IMR-90 (cell line): ENCODE measurements at regions not wholly inside any gene's neighbourhood (a gene's known extent, or its start where the extent isn't known, plus 50 kb on each side); places are given as distances from the start of the nearest gene placed in this dataset.

Experiments
- ATAC-seq: fragments of 200-7000 bp; cut with Tn5 transposase; 2 replicates; pipeline ENCODE4 v1.9.1; 2020; ENCODE audit warnings: low read depth, mild to moderate bottlenecking, moderate library complexity
- BruUV-seq: library from RNA; stranded (reverse); fragments of 400-500 nt; replicated peaks from 2 replicates; lab custom pipeline; 2021; lab: Mats Ljungman, UMichigan
- CTCF ChIA-PET: fragments of 300-600 bp; formaldehyde crosslinking; extraction: SDS; loops from one replicate; lab custom pipeline; 2021; ENCODE audit warnings: antibody characterized with exemption; lab: Yijun Ruan, JAX
- POLR2A ChIA-PET: fragments of 300-600 bp; sonication (Branson Sonifier 250); formaldehyde crosslinking; loops from one replicate; lab custom pipeline; 2022; ENCODE audit warnings: antibody characterized with exemption; ENCODE audit not compliant: unreplicated experiment; lab: Charles Lee
- DNase-seq: peaks from one replicate; pipeline ENCODE4 v3.0.0; 2013
- H2AFZ ChIP-seq: replicated peaks from 2 replicates; pipeline ENCODE3; 2013; ENCODE audit warnings: low read length, mild to moderate bottlenecking; ENCODE audit not compliant: poor library complexity
- H2AK5ac ChIP-seq: 2 replicates; pipeline ENCODE4 v1.6.1; 2013; ENCODE audit warnings: low read depth, low read length, inconsistent platforms
- H2AK9ac ChIP-seq: replicated peaks from 2 replicates; pipeline ENCODE3; 2013; ENCODE audit warnings: mild to moderate bottlenecking, low read depth, low read length, moderate library complexity; ENCODE audit not compliant: poor library complexity
- H2BK120ac ChIP-seq: 2 replicates; pipeline ENCODE4 v1.6.1; 2013; ENCODE audit warnings: low read depth, low read length, inconsistent platforms
- H2BK15ac ChIP-seq: 3 replicates; pipeline ENCODE4 v1.6.1; 2013; ENCODE audit warnings: low read depth, low read length, inconsistent platforms
- H2BK20ac ChIP-seq: 2 replicates; pipeline ENCODE4 v1.6.1; 2013; ENCODE audit warnings: low read depth, mild to moderate bottlenecking, inconsistent platforms, low read length, moderate library complexity
- H2BK5ac ChIP-seq: 2 replicates; pipeline ENCODE4 v1.6.1; 2013; ENCODE audit warnings: mild to moderate bottlenecking, low read depth, low read length, inconsistent platforms; ENCODE audit not compliant: poor library complexity, severe bottlenecking
- H3K14ac ChIP-seq: replicated peaks from 2 replicates; pipeline ENCODE4 v1.6.1; 2013; ENCODE audit warnings: low read depth, low read length, inconsistent platforms
- H3K18ac ChIP-seq: 2 replicates; pipeline ENCODE4 v1.6.1; 2013; ENCODE audit warnings: low read depth, low read length, control low read depth
- H3K23ac ChIP-seq: 2 replicates; pipeline ENCODE4 v1.6.1; 2013; ENCODE audit warnings: low read depth, low read length, inconsistent platforms
- H3K27ac ChIP-seq: 2 replicates; pipeline ENCODE4 v1.5.1; 2013; ENCODE audit warnings: mild to moderate bottlenecking, control low read depth, low read length; ENCODE audit not compliant: insufficient read depth
- H3K27me3 ChIP-seq: 2 replicates; pipeline ENCODE4 v1.6.1; 2013; ENCODE audit warnings: low read length; ENCODE audit not compliant: control insufficient read depth, insufficient read depth
- H3K36me3 ChIP-seq: 2 replicates; pipeline ENCODE4 v1.6.1; 2013; ENCODE audit warnings: low read length, mixed read lengths; ENCODE audit not compliant: control insufficient read depth, insufficient read depth
- H3K4ac ChIP-seq: 2 replicates; pipeline ENCODE4 v1.6.1; 2013; ENCODE audit warnings: low read depth, low read length, inconsistent platforms
- H3K4me1 ChIP-seq: 2 replicates; pipeline ENCODE4 v1.6.1; 2013; ENCODE audit warnings: low read length, mixed read lengths; ENCODE audit not compliant: control insufficient read depth, insufficient read depth
- H3K4me2 ChIP-seq: 2 replicates; pipeline ENCODE4 v1.6.1; 2013; ENCODE audit warnings: low read depth, mild to moderate bottlenecking, control low read depth, low read length, moderate library complexity
- H3K4me3 ChIP-seq: 2 replicates; pipeline ENCODE4 v1.5.1; 2013; ENCODE audit warnings: low read depth, mild to moderate bottlenecking, control low read depth, low read length, moderate library complexity; ENCODE audit not compliant: insufficient read depth
- H3K56ac ChIP-seq: 2 replicates; pipeline ENCODE4 v1.6.1; 2013; ENCODE audit warnings: low read length, inconsistent platforms; ENCODE audit not compliant: insufficient read depth; ENCODE audit errors: extremely low read depth
- H3K79me1 ChIP-seq, 2 experiments: 2 replicates each; pipeline ENCODE4 v1.6.1; 2013; ENCODE audit warnings: low read length in 2 of 2, inconsistent platforms in 1 of 2, low read depth in 1 of 2
- H3K9ac ChIP-seq: 2 replicates; pipeline ENCODE4 v1.6.1; 2013; ENCODE audit warnings: low read depth, low read length, control low read depth
- H3K9me1 ChIP-seq: 2 replicates; pipeline ENCODE4 v1.6.1; 2013; ENCODE audit warnings: low read length, inconsistent platforms; ENCODE audit not compliant: insufficient read depth
- H3K9me3 ChIP-seq: 2 replicates; pipeline ENCODE4 v1.6.1; 2013; ENCODE audit warnings: low read length; ENCODE audit not compliant: control insufficient read depth, insufficient read depth
- H4K20me1 ChIP-seq: 2 replicates; pipeline ENCODE4 v1.6.1; 2013; ENCODE audit warnings: low read length, inconsistent platforms; ENCODE audit not compliant: insufficient read depth
- H4K5ac ChIP-seq: 2 replicates; pipeline ENCODE4 v1.6.1; 2013; ENCODE audit warnings: mild to moderate bottlenecking, low read depth, low read length, control low read depth
- H4K8ac ChIP-seq, 2 experiments: 2 replicates each; pipeline ENCODE4 v1.6.1; 2013; ENCODE audit warnings: low read depth in 2 of 2, low read length in 2 of 2, control low read depth in 1 of 2, inconsistent platforms in 1 of 2
- H4K91ac ChIP-seq: 2 replicates; pipeline ENCODE4 v1.6.1; 2013; ENCODE audit warnings: low read depth, low read length, inconsistent platforms; ENCODE audit not compliant: insufficient read depth
- BHLHE40 ChIP-seq: fragments of 150-350 bp; IDR thresholded peaks from 2 replicates; pipeline ENCODE4 v1.6.1; 2016; ENCODE audit warnings: mild to moderate bottlenecking, low read depth, low read length
- CEBPB ChIP-seq: IDR thresholded peaks from 2 replicates; pipeline ENCODE4 v1.6.1; 2012; ENCODE audit warnings: low read depth, low read length, improper control_type of control experiment
- CHD1 ChIP-seq: IDR thresholded peaks from 2 replicates; pipeline ENCODE4 v1.6.1; 2012; ENCODE audit warnings: low read depth, low read length, improper control_type of control experiment
- FOS ChIP-seq: fragments of 150-350 bp; IDR thresholded peaks from 2 replicates; pipeline ENCODE4 v1.6.1; 2016; ENCODE audit warnings: low read depth, low read length
- MAFK ChIP-seq: IDR thresholded peaks from 2 replicates; pipeline ENCODE4 v1.6.1; 2012; ENCODE audit warnings: low read depth, low read length, improper control_type of control experiment
- MAZ ChIP-seq: IDR thresholded peaks from 2 replicates; pipeline ENCODE4 v1.6.1; 2012; ENCODE audit warnings: low read depth, mild to moderate bottlenecking, low read length, improper control_type of control experiment, moderate library complexity, borderline replicate concordance
- MXI1 ChIP-seq: IDR thresholded peaks from 2 replicates; pipeline ENCODE4 v1.6.1; 2012; ENCODE audit warnings: low read depth, mild to moderate bottlenecking, low read length, moderate library complexity, borderline replicate concordance
- NFE2L2 ChIP-seq: fragments of 150-350 bp; IDR thresholded peaks from 2 replicates; pipeline ENCODE4 v1.6.1; 2016; ENCODE audit warnings: low read depth, mild to moderate bottlenecking, low read length
- POLR2A ChIP-seq: IDR thresholded peaks from 2 replicates; pipeline ENCODE4 v1.6.1; 2012; ENCODE audit warnings: mild to moderate bottlenecking, low read depth, low read length
- RAD21 ChIP-seq: IDR thresholded peaks from 2 replicates; pipeline ENCODE4 v1.6.1; 2012; ENCODE audit warnings: low read length, improper control_type of control experiment
- RCOR1 ChIP-seq: IDR thresholded peaks from 2 replicates; pipeline ENCODE4 v1.6.1; 2012; ENCODE audit warnings: mild to moderate bottlenecking, low read length, improper control_type of control experiment; ENCODE audit not compliant: insufficient replicate concordance
- WGBS, 2 experiments: methylation state at CpG; one replicate each; pipeline versions ENCODE4 v1.1.5 to v1.1.7; 2013; ENCODE audit warnings: missing lambda C conversion rate in 2 of 2; ENCODE audit not compliant: insufficient read length in 1 of 2; ENCODE audit errors: extremely low coverage in 2 of 2; 5-methylcytosine and 5-hydroxymethylcytosine counted together
- dilution Hi-C: fragments of 300-500 bp; cut with HindIII; formaldehyde crosslinking; loops from one replicate; pipeline ENCODE4 v1.14.3; 2018; ENCODE audit warnings: low sequenced_read_pairs; ENCODE audit not compliant: unreplicated experiment
- in situ Hi-C: fragments of 300-500 bp; cut with MboI; formaldehyde crosslinking; loops from 3 replicates; pipeline ENCODE4 v1.14.3; 2019; ENCODE audit warnings: low sequenced_read_pairs, inconsistent platforms, mixed read lengths
- intact Hi-C: fragments of 100-400 bp; cut with micrococcal nuclease; formaldehyde crosslinking; loops from 2 replicates; pipeline ENCODE4 v1.10.0; 2022
- TF ChIP-seq, protein P1 (sequence below): fragments of 150-350 bp; IDR thresholded peaks from 2 replicates; pipeline ENCODE4 v1.6.1; 2016; ENCODE audit warnings: low read depth, mild to moderate bottlenecking, low read length, moderate library complexity, borderline replicate concordance
- TF ChIP-seq, protein P2 (sequence below): conservative IDR thresholded peaks from 2 replicates; pipeline ENCODE4 v1.5.1; 2012; ENCODE audit warnings: mild to moderate bottlenecking, low read depth, low read length, improper control_type of control experiment
- TF ChIP-seq, protein P3 (sequence below): fragments of 150-350 bp; IDR thresholded peaks from 2 replicates; pipeline ENCODE4 v1.6.1; 2017; ENCODE audit warnings: mild to moderate bottlenecking, antibody characterized with exemption, low read length, low read depth

DNA sequence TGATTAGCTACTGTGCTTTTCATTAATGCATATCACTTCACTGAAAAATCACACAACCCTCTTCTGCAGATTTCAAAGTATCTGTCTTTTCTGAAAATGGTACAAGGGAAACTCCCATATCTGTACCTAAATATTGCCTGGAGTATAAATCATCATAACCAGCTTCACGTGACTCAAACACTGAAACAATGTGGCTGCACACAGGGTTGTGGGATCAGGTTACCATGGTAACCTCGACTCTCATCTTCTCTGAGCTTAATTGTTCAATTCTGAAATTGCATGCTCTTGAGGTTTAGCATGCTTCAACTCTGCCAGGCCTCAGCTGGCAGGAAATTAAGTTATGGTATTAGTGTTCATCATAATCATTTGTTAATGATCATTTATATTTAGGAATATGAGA lies 77.5 kb upstream of the CPSF6 start:
- Histone ChIP-seq H3K9me3 (no peaks in the 10 kb centered on the region), H3K18ac (no peak overlapping the region), H3K4ac (no peak overlapping the region), H3K9ac (no peak overlapping the region), H4K91ac (no peak overlapping the region), H2BK5ac (no peak overlapping the region), H2BK15ac (no peak overlapping the region), H3K56ac (no peak overlapping the region), H4K20me1 (no peaks in the 10 kb centered on the region), H4K8ac (no peak overlapping the region), H3K27ac (no peak overlapping the region), H2AFZ (no peak overlapping the region), H3K9me1 (no peaks in the 10 kb centered on the region), H2BK20ac (no peak overlapping the region), H2AK9ac (no peak overlapping the region), H3K27me3 (peaks cover 5% of the 10 kb centered on the region; the same call in 1 of the 2 replicates), H3K14ac (no peak overlapping the region), H3K79me1 (no peaks in the 10 kb centered on the region), H3K4me3 (no peak overlapping the region), H3K4me2 (no peak overlapping the region), H3K36me3 (no peaks in the 10 kb centered on the region), H4K5ac (no peak overlapping the region), H2AK5ac (no peak overlapping the region), H3K23ac (no peak overlapping the region), H3K4me1 (no peaks in the 10 kb centered on the region), H2BK120ac (no peak overlapping the region)
- no TSS peak for BruUV-seq
- intact Hi-C loops (no loop called here), in situ Hi-C loops (no loop called here), dilution Hi-C loops (no loop called here)
- CTCF ChIA-PET: no interaction called here
- ATAC-seq (no peak), DNase-seq (no peak)
- POLR2A ChIA-PET: no interaction called here
- WGBS, 2 experiments: no CpG with 5 or more reads among the region's 2 CpGs
- TF ChIP-seq RCOR1: no peak
- TF ChIP-seq, protein P1, sequence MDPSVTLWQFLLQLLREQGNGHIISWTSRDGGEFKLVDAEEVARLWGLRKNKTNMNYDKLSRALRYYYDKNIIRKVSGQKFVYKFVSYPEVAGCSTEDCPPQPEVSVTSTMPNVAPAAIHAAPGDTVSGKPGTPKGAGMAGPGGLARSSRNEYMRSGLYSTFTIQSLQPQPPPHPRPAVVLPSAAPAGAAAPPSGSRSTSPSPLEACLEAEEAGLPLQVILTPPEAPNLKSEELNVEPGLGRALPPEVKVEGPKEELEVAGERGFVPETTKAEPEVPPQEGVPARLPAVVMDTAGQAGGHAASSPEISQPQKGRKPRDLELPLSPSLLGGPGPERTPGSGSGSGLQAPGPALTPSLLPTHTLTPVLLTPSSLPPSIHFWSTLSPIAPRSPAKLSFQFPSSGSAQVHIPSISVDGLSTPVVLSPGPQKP: no peak
- TF ChIP-seq MXI1: no peak
- no peak for TF ChIP-seq CHD1
- TF ChIP-seq, protein P2, sequence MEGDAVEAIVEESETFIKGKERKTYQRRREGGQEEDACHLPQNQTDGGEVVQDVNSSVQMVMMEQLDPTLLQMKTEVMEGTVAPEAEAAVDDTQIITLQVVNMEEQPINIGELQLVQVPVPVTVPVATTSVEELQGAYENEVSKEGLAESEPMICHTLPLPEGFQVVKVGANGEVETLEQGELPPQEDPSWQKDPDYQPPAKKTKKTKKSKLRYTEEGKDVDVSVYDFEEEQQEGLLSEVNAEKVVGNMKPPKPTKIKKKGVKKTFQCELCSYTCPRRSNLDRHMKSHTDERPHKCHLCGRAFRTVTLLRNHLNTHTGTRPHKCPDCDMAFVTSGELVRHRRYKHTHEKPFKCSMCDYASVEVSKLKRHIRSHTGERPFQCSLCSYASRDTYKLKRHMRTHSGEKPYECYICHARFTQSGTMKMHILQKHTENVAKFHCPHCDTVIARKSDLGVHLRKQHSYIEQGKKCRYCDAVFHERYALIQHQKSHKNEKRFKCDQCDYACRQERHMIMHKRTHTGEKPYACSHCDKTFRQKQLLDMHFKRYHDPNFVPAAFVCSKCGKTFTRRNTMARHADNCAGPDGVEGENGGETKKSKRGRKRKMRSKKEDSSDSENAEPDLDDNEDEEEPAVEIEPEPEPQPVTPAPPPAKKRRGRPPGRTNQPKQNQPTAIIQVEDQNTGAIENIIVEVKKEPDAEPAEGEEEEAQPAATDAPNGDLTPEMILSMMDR: no peak
- no peak for TF ChIP-seq MAFK
- TF ChIP-seq BHLHE40: no peak
- TF ChIP-seq POLR2A: no peak
- no peak for TF ChIP-seq CEBPB
- TF ChIP-seq, protein P3, sequence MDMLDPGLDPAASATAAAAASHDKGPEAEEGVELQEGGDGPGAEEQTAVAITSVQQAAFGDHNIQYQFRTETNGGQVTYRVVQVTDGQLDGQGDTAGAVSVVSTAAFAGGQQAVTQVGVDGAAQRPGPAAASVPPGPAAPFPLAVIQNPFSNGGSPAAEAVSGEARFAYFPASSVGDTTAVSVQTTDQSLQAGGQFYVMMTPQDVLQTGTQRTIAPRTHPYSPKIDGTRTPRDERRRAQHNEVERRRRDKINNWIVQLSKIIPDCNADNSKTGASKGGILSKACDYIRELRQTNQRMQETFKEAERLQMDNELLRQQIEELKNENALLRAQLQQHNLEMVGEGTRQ: no peak; the same call in 1 of the 2 replicates
- TF ChIP-seq FOS: no peak
- TF ChIP-seq NFE2L2: no peak
- no peak for TF ChIP-seq MAZ
- TF ChIP-seq RAD21: no peak
